A549 (cell line): ENCODE measurements at regions not wholly inside any gene's neighbourhood (a gene's known extent, or its start where the extent isn't known, plus 50 kb on each side); places are given as distances from the start of the nearest gene placed in this dataset.

Experiments
- ATAC-seq, 2 experiments: fragments of 200-7000 bp in 1 of 2; fragments of >200 bp in 1 of 2; cut with Nextera tagmentation in 1 of 2; cut with Tn5 transposase in 1 of 2; 3 replicates each; pipeline versions ENCODE4 v1.8.0 to v1.9.1; 2018 to 2020; ENCODE audit warnings: mild to moderate bottlenecking in 1 of 2, moderate library complexity in 1 of 2
- CTCF ChIA-PET: fragments of 300-600 bp; sonication (Branson Sonifier 250); formaldehyde crosslinking; extraction: SDS; loops from one replicate; lab custom pipeline; 2021; ENCODE audit warnings: antibody characterized with exemption, inconsistent platforms; lab: Yijun Ruan, JAX
- POLR2A ChIA-PET: fragments of 350-600 bp; formaldehyde crosslinking; extraction: SDS; loops from one replicate; lab custom pipeline; 2021; ENCODE audit warnings: antibody characterized with exemption, inconsistent platforms; lab: Yijun Ruan, JAX
- DNase-seq, 2 experiments: peaks; one replicate each; pipeline versions ENCODE4 v3.0.0 to v3.0.0-alpha.2; 2011 to 2016; ENCODE audit warnings: low read depth in 1 of 2, low spot score in 1 of 2
- FAIRE-seq: peaks from 2 replicates; lab custom pipeline; 2011; peaks lifted over from hg19 to GRCh38; lab: Jason Lieb, UNC
- H3K27ac ChIP-seq, 2 experiments: fragments of >200 bp; sonication (Bioruptor Twin); formaldehyde crosslinking; 3 replicates each; pipeline ENCODE4 v1.5.1; 2016 to 2017
- H3K4me1 ChIP-seq: fragments of >200 bp; sonication (Bioruptor Twin); formaldehyde crosslinking; 3 replicates; pipeline ENCODE4 v1.6.1; 2016
- H3K4me2 ChIP-seq: fragments of >200 bp; sonication (Bioruptor Twin); formaldehyde crosslinking; 3 replicates; pipeline ENCODE4 v1.6.1; 2016
- H3K4me3 ChIP-seq: fragments of >200 bp; sonication (Bioruptor Twin); formaldehyde crosslinking; 3 replicates; pipeline ENCODE4 v1.5.1; 2016
- H3K9me3 ChIP-seq: fragments of >200 bp; sonication (Bioruptor Twin); formaldehyde crosslinking; 3 replicates; pipeline ENCODE4 v1.6.1; 2016
- CBX2 ChIP-seq: fragments of 200-600 bp; sonication (generic); IDR thresholded peaks from 2 replicates; pipeline ENCODE4 v1.6.1; 2016; ENCODE audit warnings: low read depth, mild to moderate bottlenecking, borderline replicate concordance
- CEBPB ChIP-seq, 2 experiments: fragments of >200 bp in 1 of 2; sonication (Bioruptor Twin) in 1 of 2; formaldehyde crosslinking in 1 of 2; IDR thresholded peaks; 2 replicates each; pipeline ENCODE4 v1.6.1; 2012 to 2016
- E2F6 ChIP-seq: IDR thresholded peaks from 2 replicates; pipeline ENCODE4 v1.6.1; 2012; ENCODE audit warnings: low read depth, borderline replicate concordance
- EP300 ChIP-seq, 2 experiments: fragments of >200 bp; sonication (Bioruptor Twin); formaldehyde crosslinking; IDR thresholded peaks; 2 replicates in 1 of 2; 3 replicates in 1 of 2; pipeline ENCODE4 v1.6.1; 2016 to 2017
- FOSB ChIP-seq: fragments of 250-450 bp; sonication (Bioruptor Pico); IDR thresholded peaks from 2 replicates; pipeline ENCODE4 v1.5.0; 2020; ENCODE audit warnings: mild to moderate bottlenecking, moderate library complexity
- FOSL2 ChIP-seq, 2 experiments: fragments of 450-650 bp in 1 of 2; fragments of >200 bp in 1 of 2; sonication (Bioruptor Twin) in 1 of 2; formaldehyde crosslinking; IDR thresholded peaks; 2 replicates each; pipeline versions ENCODE4 v1.5.0 to v1.6.1; 2016 to 2020; ENCODE audit warnings: mild to moderate bottlenecking in 1 of 2, moderate library complexity in 1 of 2
- HES2 ChIP-seq: fragments of >200 bp; sonication (Bioruptor Twin); formaldehyde crosslinking; IDR thresholded peaks from 2 replicates; pipeline ENCODE4 v1.6.1; 2016
- HEYL ChIP-seq: fragments of 250-450 bp; sonication (Bioruptor Pico); IDR thresholded peaks from 2 replicates; pipeline ENCODE4 v1.8.0; 2021; ENCODE audit warnings: mild to moderate bottlenecking, moderate library complexity
- HOXA7 ChIP-seq: fragments of 250-450 bp; sonication (Bioruptor Pico); IDR thresholded peaks from 2 replicates; pipeline ENCODE4 v1.5.0; 2020; ENCODE audit warnings: mild to moderate bottlenecking, moderate library complexity
- POLR2A ChIP-seq: IDR thresholded peaks from 2 replicates; pipeline ENCODE4 v1.6.1; 2012; ENCODE audit warnings: mild to moderate bottlenecking, low read length
- POLR2AphosphoS2 ChIP-seq: conservative IDR thresholded peaks from 2 replicates; pipeline ENCODE4 v1.6.1; 2012; ENCODE audit warnings: low read length, improper control_type of control experiment, inconsistent platforms
- RAD21 ChIP-seq, 2 experiments: fragments of >200 bp in 1 of 2; sonication (Bioruptor Twin) in 1 of 2; formaldehyde crosslinking in 1 of 2; IDR thresholded peaks in 1 of 2; conservative IDR thresholded peaks in 1 of 2; 2 replicates in 1 of 2; 3 replicates in 1 of 2; pipeline ENCODE4 v1.6.1; 2012 to 2018; ENCODE audit warnings: inconsistent platforms in 1 of 2
- RFX5 ChIP-seq: fragments of 450-650 bp; IDR thresholded peaks from 2 replicates; pipeline ENCODE4 v1.7.1; 2014; ENCODE audit warnings: antibody characterized with exemption, mild to moderate bottlenecking, moderate library complexity
- ZFP36 ChIP-seq: fragments of 450-650 bp; IDR thresholded peaks from 2 replicates; pipeline ENCODE4 v1.6.1; 2014; ENCODE audit warnings: borderline replicate concordance; ENCODE audit not compliant: partially characterized antibody
- ZSCAN20 ChIP-seq: fragments of 250-450 bp; sonication (Bioruptor Pico); IDR thresholded peaks from 2 replicates; pipeline ENCODE4 v1.8.0; 2022; ENCODE audit warnings: mild to moderate bottlenecking, moderate library complexity
- WGBS: methylation state at CpG from one replicate; pipeline ENCODE4 v1.1.6; 2017; ENCODE audit errors: missing lambda C conversion rate; 5-methylcytosine and 5-hydroxymethylcytosine counted together
- TF ChIP-seq, protein P1 (sequence below): fragments of 250-450 bp; sonication (Bioruptor Pico); IDR thresholded peaks from 2 replicates; pipeline ENCODE4 v1.5.0; 2021; ENCODE audit warnings: mild to moderate bottlenecking, moderate library complexity, borderline replicate concordance
- TF ChIP-seq, protein P2 (sequence below): fragments of >200 bp; sonication (Bioruptor Twin); formaldehyde crosslinking; IDR thresholded peaks from 3 replicates; pipeline ENCODE4 v1.5.1; 2016
- TF ChIP-seq, protein P3 (sequence below): IDR thresholded peaks from 2 replicates; pipeline ENCODE4 v1.6.1; 2012
- TF ChIP-seq, protein P4 (sequence below): fragments of >200 bp; sonication (Bioruptor Twin); formaldehyde crosslinking; IDR thresholded peaks from 3 replicates; pipeline ENCODE4 v1.6.1; 2016

GRCh38 chr21:15534450-15534886, 195.3 kb upstream of the USP25 start (continued):
- TF ChIP-seq, protein P1, sequence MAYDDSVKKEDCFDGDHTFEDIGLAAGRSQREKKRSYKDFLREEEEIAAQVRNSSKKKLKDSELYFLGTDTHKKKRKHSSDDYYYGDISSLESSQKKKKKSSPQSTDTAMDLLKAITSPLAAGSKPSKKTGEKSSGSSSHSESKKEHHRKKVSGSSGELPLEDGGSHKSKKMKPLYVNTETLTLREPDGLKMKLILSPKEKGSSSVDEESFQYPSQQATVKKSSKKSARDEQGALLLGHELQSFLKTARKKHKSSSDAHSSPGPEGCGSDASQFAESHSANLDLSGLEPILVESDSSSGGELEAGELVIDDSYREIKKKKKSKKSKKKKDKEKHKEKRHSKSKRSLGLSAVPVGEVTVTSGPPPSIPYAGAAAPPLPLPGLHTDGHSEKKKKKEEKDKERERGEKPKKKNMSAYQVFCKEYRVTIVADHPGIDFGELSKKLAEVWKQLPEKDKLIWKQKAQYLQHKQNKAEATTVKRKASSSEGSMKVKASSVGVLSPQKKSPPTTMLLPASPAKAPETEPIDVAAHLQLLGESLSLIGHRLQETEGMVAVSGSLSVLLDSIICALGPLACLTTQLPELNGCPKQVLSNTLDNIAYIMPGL (CRISPR knock-in tag), result no peak
- no peak for TF ChIP-seq HES2

DNA sequence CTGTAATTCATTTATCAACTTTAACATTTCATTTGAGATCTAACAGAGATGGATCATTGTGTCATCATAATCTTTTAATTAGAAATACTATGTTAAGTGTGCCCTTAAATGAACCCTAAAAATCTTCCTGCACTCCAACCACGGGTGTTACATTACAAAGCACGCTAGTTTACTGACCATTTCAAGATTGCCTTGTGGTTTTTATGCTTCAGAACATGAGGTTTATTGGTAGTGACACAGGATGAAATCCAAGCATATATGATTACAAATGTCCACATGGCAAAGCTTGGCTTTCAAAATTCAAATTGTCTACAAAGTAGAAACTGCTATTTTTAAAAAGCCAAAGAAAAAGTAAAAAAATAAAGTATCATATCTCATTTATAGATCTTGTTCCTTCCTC, 190.4 kb upstream of the USP25 start:
- POLR2A ChIA-PET, result no interaction called here
- DNase-seq (no peak), ATAC-seq (no peak)
- Histone ChIP-seq H3K9me3 (no peaks in the 10 kb centered on the region), H3K4me2 (no peak overlapping the region), H3K27ac (no peak overlapping the region)
- WGBS, result 33% methylated on average over 2 of the region's 2 CpGs
- TF ChIP-seq E2F6 (no peak), HOXA7 (CRISPR knock-in tag) (no peak), RFX5 (no peak), HEYL (CRISPR knock-in tag) (no peak), ZSCAN20 (no peak), FOSB (no peak), ZFP36 (no peak), FOSL2 (IDR thresholded peaks at IDR 0.05) (no peak), FOSL2 (CRISPR knock-in tag; IDR thresholded peaks at IDR 0.05) (no peak), POLR2AphosphoS2 (no peak), POLR2A (no peak), EP300 (IDR thresholded peaks at IDR 0.05) (no peak)
- TF ChIP-seq, protein P2, sequence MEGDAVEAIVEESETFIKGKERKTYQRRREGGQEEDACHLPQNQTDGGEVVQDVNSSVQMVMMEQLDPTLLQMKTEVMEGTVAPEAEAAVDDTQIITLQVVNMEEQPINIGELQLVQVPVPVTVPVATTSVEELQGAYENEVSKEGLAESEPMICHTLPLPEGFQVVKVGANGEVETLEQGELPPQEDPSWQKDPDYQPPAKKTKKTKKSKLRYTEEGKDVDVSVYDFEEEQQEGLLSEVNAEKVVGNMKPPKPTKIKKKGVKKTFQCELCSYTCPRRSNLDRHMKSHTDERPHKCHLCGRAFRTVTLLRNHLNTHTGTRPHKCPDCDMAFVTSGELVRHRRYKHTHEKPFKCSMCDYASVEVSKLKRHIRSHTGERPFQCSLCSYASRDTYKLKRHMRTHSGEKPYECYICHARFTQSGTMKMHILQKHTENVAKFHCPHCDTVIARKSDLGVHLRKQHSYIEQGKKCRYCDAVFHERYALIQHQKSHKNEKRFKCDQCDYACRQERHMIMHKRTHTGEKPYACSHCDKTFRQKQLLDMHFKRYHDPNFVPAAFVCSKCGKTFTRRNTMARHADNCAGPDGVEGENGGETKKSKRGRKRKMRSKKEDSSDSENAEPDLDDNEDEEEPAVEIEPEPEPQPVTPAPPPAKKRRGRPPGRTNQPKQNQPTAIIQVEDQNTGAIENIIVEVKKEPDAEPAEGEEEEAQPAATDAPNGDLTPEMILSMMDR, result no peak
- TF ChIP-seq, protein P3, sequence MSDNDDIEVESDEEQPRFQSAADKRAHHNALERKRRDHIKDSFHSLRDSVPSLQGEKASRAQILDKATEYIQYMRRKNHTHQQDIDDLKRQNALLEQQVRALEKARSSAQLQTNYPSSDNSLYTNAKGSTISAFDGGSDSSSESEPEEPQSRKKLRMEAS, result no peak
- TF ChIP-seq, protein P4, sequence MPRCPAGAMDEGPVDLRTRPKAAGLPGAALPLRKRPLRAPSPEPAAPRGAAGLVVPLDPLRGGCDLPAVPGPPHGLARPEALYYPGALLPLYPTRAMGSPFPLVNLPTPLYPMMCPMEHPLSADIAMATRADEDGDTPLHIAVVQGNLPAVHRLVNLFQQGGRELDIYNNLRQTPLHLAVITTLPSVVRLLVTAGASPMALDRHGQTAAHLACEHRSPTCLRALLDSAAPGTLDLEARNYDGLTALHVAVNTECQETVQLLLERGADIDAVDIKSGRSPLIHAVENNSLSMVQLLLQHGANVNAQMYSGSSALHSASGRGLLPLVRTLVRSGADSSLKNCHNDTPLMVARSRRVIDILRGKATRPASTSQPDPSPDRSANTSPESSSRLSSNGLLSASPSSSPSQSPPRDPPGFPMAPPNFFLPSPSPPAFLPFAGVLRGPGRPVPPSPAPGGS, result no peak
- TF ChIP-seq, all 56 proteins: peak for 0
- FAIRE-seq, result no peak
- H3K4me1 ChIP-seq, result no peaks in the 10 kb centered on the region
- no peak overlapping the region for H3K4me3 ChIP-seq
- CTCF ChIA-PET, result no interaction called here

DNA sequence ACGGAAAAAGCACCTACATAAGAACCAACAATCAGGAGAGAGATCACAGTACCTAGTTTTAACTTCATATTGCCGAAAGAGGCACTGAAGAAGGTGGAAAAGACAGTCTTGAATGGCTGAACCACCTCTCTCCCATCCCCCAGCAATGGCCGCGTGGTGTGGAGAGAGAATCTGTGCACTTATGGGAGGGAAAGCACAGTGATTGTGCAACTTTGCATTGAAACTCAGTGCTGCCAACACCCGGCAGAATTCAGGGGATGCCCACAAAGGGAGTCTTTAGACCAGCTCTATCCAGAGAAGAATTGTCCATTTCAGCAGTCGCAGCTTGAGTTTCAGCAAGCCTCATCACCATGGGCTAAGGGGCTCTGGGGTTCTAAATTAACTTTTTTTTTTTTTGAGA, 186.3 kb upstream of the USP25 start:
- POLR2A ChIA-PET, result no interaction called here
- no peaks in the 10 kb centered on the region for H3K4me1 ChIP-seq
- no peak overlapping the region for H3K27ac ChIP-seq
- no peak for ATAC-seq
- H3K4me2 ChIP-seq, result no peak overlapping the region
- TF ChIP-seq CBX2 (no peak), RAD21 (conservative IDR thresholded peaks at IDR 0.05 in 1 of 2, IDR thresholded peaks at IDR 0.05 in 1 of 2) (no peak), CEBPB (IDR thresholded peaks at IDR 0.05) (peak in 1 of 2 experiments; percentile 38; a peak in 1 of 4 replicates)
- 53% methylated on average over 6 of the region's 6 CpGs for WGBS
- no peak overlapping the region for H3K4me3 ChIP-seq
- DNase-seq, result peak in 1 of 2 experiments; percentile 21
- FAIRE-seq, result no peak
- CTCF ChIA-PET, result interaction anchor here (1.4 to 1.7 kb wide), 2 partner anchors 9 to 10 kb away, joined by 4 to 7 read pairs; no protein-coding TSS in a partner anchor
- H3K9me3 ChIP-seq, result no peaks in the 10 kb centered on the region
